H7 (cell line): ENCODE measurements at regions not wholly inside any gene's neighbourhood (a gene's known extent, or its start where the extent isn't known, plus 50 kb on each side); places are given as distances from the start of the nearest gene placed in this dataset.

Source experiments
- DNase-seq: peaks from one replicate; pipeline ENCODE4 v3.0.0; 2012
- H3K27me3 ChIP-seq: 2 replicates; pipeline ENCODE4 v1.6.0; 2011; ENCODE audit warnings: mild to moderate bottlenecking, low read length; ENCODE audit not compliant: control insufficient read depth, insufficient read depth
- H3K36me3 ChIP-seq: replicated peaks from 2 replicates; pipeline ENCODE4 v1.5.1; 2011; ENCODE audit warnings: low read length; ENCODE audit not compliant: control insufficient read depth, insufficient read depth
- H3K4me3 ChIP-seq: 2 replicates; pipeline ENCODE4 v1.5.1; 2011; ENCODE audit warnings: low read depth, mild to moderate bottlenecking, control low read depth, low read length, moderate library complexity; ENCODE audit not compliant: insufficient read depth

DNA sequence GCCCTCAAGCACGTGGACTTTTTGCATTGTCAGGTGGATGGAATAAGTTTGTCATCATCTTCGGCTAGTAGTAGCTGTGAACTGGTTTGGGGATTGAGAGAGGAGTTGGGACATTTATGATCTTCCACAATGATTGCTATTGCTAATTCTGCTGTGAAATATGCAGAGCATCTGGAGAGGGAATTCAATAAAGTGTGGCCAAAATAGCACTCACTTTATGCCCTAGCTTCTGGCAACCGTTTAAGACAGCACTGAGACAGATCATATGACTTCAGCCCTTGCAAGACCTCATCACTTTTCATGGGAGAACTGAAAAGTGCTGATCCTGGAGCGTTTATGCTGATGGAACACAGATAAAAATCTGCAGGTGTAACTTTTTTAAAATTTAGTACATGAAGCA is 360.8 kb downstream of the GPATCH2 start:
- Histone ChIP-seq H3K4me3 (no peak overlapping the region), H3K36me3 (no peaks in the 10 kb centered on the region), H3K27me3 (no peaks in the 10 kb centered on the region)
- DNase-seq = no peak

DNA sequence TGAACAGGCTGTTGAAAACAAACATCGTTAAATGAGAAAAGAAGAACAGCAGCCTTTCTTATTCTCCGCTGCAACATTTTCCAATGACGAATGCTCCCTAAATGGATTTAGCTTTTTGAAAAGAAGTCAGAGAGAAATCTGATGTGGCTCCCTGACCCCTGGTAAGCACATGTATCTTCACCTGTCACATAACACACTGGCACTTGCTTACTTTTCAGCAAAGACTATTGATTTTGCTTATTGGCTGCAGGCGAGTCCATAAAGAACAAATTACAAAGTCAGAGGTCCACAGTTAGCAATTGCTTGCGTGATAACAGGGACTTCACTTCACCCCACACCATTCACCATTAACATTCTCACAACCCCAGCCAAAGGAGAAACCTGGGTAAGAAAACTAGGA is 362.8 kb downstream of the GPATCH2 start:
- no peak for DNase-seq
- H3K36me3 ChIP-seq = no peaks in the 10 kb centered on the region
- H3K4me3 ChIP-seq = no peak overlapping the region
- H3K27me3 ChIP-seq = no peaks in the 10 kb centered on the region

DNA sequence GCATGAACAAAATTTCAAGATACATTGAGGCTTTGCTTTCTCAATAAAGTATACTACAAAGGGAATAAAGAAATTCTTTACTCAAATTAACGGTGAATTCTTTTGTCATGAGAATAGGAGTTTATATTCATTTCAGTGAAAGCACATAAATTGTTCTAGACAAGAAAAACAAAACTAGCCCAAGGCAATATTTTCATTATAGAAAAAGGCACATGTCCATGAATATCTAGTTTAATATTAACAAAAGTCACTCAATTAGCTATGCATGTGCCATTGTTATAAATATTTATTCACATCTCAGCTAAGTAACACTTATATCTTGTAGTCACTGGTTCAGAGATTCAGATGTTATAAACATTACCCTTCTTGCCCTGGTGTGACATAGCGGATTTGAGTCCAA is 369.3 kb downstream of the GPATCH2 start:
- Histone ChIP-seq H3K36me3 (no peaks in the 10 kb centered on the region), H3K4me3 (no peak overlapping the region), H3K27me3 (no peaks in the 10 kb centered on the region)
- DNase-seq = no peak

DNA sequence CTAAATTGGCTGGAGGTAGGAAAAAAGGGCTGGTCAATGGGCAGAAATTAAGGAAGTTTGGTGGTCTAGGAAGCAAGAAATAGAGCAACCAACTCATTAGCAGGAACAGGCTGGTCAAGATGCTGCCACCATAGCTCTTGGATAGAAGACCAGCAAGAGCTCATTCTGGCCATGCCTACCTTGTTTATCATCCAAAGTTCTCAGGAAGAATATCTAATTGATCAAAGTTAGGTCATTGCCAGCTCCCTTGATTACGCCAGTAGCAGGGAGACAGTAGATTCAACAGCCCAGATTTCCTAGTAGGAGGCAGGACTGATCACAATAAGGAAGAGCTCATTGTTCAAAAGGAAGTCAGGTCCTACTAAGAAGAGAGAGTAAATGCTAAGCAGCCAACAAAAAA is 370.2 kb downstream of the GPATCH2 start:
- Histone ChIP-seq H3K27me3 (no peaks in the 10 kb centered on the region), H3K36me3 (no peaks in the 10 kb centered on the region), H3K4me3 (no peak overlapping the region)
- no peak for DNase-seq

DNA sequence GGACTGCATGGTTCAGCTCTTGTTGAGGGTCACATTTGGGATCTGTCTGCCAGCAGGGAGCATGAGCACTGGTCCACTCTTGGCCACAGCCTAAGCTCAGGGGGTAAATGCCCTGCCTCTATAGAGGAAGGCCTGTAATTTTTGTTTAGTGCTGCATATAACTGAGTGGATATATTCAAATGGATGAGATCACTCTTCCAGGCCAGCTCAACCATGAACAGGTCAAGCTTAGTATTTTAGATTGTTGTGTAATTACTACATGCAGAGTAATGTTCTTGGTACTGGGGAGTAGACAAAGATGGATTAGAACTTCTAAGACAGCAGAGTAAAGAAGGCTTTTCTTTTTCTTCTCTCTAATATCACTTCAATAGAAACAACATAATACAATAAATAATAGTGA is 376.9 kb downstream of the GPATCH2 start:
- no peak for DNase-seq
- H3K36me3 ChIP-seq = no peaks in the 10 kb centered on the region
- H3K27me3 ChIP-seq = no peaks in the 10 kb centered on the region
- no peak overlapping the region for H3K4me3 ChIP-seq

DNA sequence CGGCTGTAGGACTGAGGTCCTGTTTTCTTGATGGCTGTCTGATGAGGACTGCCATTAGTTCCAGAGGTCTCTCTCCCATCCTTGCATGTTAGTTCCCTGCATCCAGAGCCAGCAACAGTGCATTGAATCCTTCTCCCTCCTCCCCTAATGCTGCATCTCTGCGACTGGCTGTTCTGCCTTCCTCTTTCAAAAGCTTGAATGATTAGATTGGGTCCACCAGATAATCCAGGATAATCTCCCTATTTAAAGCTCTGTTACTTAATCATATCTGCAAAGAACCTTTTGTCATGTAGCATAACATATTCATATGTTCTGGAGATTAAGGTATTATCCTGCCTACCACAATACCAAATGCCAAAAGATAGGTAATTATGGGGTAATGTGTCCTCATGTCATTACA is 377.5 kb downstream of the GPATCH2 start:
- Histone ChIP-seq H3K27me3 (no peaks in the 10 kb centered on the region), H3K4me3 (no peak overlapping the region), H3K36me3 (no peaks in the 10 kb centered on the region)
- no peak for DNase-seq

DNA sequence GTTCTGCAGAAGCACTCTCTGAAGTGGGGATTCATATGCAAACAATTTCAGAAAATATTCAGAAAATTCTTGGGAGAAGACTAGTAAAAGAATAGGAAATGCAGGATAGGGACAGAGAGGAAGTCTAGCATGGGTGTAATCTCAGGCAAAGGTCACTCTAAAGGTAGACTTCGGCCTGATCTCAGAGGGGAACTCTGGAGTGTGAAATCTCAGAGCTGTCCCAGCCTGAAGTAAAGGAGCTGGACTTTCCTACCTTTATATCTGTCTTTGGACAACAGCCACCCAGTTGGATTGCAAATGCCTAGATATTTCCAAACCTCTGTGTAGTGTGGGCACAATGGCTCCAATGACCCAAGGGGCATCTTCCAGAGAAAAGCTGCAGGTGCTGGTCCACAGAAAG is 379.8 kb downstream of the GPATCH2 start:
- Histone ChIP-seq H3K27me3 (no peaks in the 10 kb centered on the region), H3K4me3 (no peak overlapping the region), H3K36me3 (no peaks in the 10 kb centered on the region)
- DNase-seq = no peak

DNA sequence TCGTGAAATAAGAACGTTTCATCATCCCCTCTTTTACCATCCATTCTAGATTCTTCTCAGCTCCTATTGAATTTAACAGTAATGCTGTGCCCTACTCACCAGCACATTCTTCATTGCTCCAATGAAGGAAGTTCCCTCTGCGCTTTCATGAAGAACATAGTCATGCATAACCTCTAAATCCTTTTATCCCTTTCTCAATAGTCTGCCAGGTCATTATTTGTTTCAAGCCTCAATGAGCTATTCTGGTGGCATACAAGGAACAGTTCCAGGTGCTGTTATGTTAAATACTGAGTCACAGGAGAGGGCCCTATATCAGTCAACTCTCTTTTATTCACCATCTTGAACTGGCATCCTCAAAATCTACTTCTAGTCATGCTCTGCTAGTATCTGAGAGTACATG is 381.0 kb downstream of the GPATCH2 start:
- Histone ChIP-seq H3K4me3 (no peak overlapping the region), H3K27me3 (no peaks in the 10 kb centered on the region), H3K36me3 (no peaks in the 10 kb centered on the region)
- no peak for DNase-seq

DNA sequence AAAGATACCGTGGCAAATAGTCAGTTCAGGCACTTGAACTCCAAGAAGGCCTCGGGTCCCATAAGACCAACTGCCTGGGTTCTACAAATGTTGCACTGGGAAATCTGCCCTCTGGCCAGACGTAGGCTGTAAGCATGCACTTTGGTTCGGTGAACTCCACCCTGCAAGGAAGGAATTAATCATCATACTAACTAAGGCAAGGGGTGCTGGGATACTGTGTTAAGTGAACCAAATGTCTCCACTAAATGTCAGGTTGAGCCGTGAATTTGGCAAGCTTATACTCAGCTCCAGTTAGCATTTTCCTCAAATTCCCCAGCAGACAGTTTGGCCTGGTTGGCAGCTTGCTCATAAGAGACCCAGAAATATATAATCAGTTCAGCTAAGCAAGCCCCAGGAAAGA is 385.9 kb downstream of the GPATCH2 start:
- DNase-seq = no peak
- no peak overlapping the region for H3K4me3 ChIP-seq
- no peaks in the 10 kb centered on the region for H3K27me3 ChIP-seq
- H3K36me3 ChIP-seq = no peaks in the 10 kb centered on the region

DNA sequence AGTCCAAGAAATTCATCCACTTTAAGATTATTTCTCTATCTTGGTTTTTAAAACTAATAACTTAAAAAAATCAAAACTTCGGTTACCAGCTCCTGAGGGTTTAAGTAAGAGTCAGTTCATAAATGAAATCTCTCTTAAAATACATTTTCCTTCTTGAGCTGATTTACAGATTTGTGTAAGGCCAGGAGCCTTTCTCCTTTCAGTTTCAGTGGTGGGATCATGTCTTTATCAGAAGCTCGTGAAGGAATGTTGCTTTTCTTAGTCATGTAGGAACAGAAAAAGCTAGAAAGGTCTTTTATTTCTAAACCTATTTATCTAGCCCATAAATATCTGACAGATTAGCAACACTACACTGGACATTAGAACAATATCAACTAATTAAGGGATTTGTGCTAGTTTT is 390.2 kb downstream of the GPATCH2 start:
- Histone ChIP-seq H3K4me3 (no peak overlapping the region), H3K36me3 (no peaks in the 10 kb centered on the region), H3K27me3 (no peaks in the 10 kb centered on the region)
- no peak for DNase-seq

DNA sequence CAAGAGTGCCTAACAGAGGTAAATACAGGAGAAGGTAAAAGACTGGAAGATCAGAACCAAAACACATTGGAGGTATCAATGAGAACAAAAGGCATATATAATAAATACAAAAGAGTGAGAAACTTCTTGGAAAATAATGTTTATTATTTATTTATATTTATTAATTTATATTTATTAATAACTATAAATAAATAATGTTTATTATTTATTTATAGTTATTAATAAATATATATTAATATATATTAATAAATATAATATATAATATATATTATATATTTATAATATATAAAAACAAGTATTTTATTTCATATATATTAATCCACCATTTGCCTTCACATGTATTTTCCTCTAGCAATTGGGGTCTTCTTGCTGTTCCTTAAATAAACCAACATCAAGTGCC is 391.9 kb downstream of the GPATCH2 start:
- no peak for DNase-seq
- no peaks in the 10 kb centered on the region for H3K27me3 ChIP-seq
- H3K4me3 ChIP-seq = no peak overlapping the region
- no peaks in the 10 kb centered on the region for H3K36me3 ChIP-seq

DNA sequence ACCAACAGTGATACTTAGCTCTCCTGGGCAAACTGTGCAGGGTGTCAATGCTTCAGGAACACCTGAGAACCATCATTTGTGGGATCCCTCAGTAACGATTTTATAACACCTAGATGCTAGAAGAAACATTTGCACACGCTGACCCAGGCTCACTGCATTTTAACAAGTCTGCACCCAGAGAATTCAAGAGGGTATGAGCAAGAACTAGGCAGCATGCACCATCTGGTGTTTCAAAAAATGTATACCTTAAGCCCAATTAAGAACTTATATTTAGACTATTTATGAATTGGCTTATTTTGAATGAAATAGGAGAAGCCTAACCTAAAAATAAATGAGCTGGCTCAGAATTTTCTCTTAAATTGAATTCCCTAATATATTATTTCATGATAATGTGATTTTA is 400.5 kb downstream of the GPATCH2 start:
- no peak for DNase-seq
- no peaks in the 10 kb centered on the region for H3K27me3 ChIP-seq

DNA sequence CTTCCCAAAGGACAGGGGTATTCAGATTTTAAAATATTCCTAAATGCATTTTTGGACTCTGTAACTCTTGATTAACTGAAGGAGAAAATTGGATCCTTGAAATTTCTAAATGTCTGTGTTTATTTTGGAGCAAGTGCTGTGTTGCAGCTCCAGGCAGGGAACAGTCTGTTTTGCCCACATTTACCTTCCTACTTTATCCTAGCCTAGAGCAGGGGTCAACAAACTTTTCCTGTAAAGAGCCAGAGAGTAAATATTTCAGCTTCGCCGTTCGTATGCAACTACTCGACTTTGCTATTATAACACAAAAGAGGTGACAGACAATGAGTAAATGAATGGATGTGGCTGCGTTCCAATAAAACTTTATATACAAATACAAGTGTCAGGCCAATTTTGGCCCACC is 402.2 kb downstream of the GPATCH2 start:
- H3K4me3 ChIP-seq = no peak overlapping the region
- no peak for DNase-seq
- no peaks in the 10 kb centered on the region for H3K36me3 ChIP-seq
- H3K27me3 ChIP-seq = no peaks in the 10 kb centered on the region

More for the DNA sequence above, 400.5 kb downstream of the GPATCH2 start:
- no peaks in the 10 kb centered on the region for H3K36me3 ChIP-seq
- H3K4me3 ChIP-seq = no peak overlapping the region

DNA sequence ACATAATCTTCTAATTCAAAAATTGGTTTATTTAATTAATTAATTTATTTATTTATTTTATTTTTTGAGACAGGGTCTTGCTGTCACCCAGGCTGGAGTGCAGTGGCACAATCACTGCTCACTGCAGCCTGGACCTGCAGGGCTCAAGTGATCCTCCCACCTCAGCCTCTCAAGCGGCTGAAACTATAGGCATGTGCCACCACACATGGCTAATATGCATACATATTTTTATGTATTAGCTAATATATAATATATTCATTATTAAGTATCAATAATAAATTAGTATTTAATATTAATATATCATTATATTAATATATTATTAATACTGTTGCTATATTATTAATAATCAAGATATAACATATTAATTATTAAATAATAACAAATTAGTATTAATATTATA is 406.7 kb downstream of the GPATCH2 start:
- Histone ChIP-seq H3K4me3 (no peak overlapping the region), H3K36me3 (no peaks in the 10 kb centered on the region), H3K27me3 (no peaks in the 10 kb centered on the region)
- DNase-seq = no peak

DNA sequence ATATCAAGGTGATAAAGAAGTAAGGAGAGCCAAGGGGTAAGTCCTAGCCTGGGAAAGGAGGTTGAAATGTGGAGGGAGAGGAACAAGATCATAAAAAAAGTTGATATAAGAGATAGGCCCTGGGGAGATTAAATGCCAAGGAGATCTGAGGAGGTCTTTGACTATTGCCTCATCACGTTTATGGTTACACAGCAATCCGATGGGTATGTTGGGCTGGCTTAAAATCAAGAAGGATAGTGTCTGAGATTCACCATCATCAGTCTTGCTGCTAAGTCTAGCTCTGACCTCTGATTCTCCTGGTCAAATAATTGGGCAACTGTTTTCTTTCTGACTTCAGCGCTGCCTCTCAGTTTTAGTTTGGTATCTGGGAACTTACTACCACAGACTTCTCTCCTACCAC is 416.3 kb downstream of the GPATCH2 start:
- no peaks in the 10 kb centered on the region for H3K27me3 ChIP-seq
- no peak overlapping the region for H3K4me3 ChIP-seq
- no peaks in the 10 kb centered on the region for H3K36me3 ChIP-seq
- no peak for DNase-seq

DNA sequence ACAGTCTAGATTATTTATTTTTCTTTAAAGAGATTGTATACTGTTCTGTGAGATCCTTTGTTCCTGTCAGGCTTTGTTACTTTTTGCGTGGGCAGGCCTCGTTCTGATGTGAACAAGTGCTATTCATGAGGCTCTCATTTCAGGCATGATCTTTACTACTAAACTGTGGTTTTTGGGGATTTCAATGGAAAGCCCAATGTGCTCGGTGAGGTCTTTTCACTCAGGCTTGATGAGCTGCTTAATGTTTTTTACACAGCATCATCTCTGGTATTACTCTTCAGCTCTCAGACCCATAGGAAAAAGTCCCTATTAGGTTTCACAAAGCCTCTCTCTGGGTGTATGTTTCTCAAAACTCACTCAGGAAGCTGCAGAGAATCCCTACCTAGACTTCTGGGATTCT is 419.4 kb downstream of the GPATCH2 start:
- H3K27me3 ChIP-seq = no peaks in the 10 kb centered on the region
- no peak overlapping the region for H3K4me3 ChIP-seq
- H3K36me3 ChIP-seq = no peaks in the 10 kb centered on the region
- DNase-seq = no peak
